Hepatocyte (in vitro differentiated cells): ENCODE measurements at regions not wholly inside any gene's neighbourhood (a gene's known extent, or its start where the extent isn't known, plus 50 kb on each side); places are given as distances from the start of the nearest gene placed in this dataset.

ENCODE experiments used
- DNase-seq: peaks from one replicate; pipeline ENCODE4 v3.0.0-alpha.2; 2016; ENCODE audit warnings: low spot score
- H2AFZ ChIP-seq: fragments of 200-600 bp; sonication (generic); 2 replicates; pipeline ENCODE4 v1.6.0; 2016; ENCODE audit warnings: antibody characterized with exemption, mild to moderate bottlenecking
- H3K27ac ChIP-seq: fragments of 200-600 bp; sonication (generic); 2 replicates; pipeline ENCODE4 v1.5.1; 2016; ENCODE audit warnings: mild to moderate bottlenecking
- H3K27me3 ChIP-seq: fragments of 200-600 bp; sonication (generic); 2 replicates; pipeline ENCODE4 v1.6.1; 2016
- H3K36me3 ChIP-seq: fragments of 200-600 bp; sonication (generic); replicated peaks from 2 replicates; pipeline ENCODE4 v1.5.1; 2016; ENCODE audit warnings: low read depth; ENCODE audit not compliant: insufficient read depth
- H3K4me1 ChIP-seq: fragments of 200-600 bp; sonication (generic); 2 replicates; pipeline ENCODE4 v1.5.1; 2016; ENCODE audit warnings: mild to moderate bottlenecking, moderate library complexity; ENCODE audit not compliant: insufficient read depth
- H3K4me2 ChIP-seq: fragments of 200-600 bp; sonication (generic); 2 replicates; pipeline ENCODE4 v1.6.0; 2016
- H3K4me3 ChIP-seq: fragments of 200-600 bp; sonication (generic); 2 replicates; pipeline ENCODE4 v1.5.1; 2016; ENCODE audit warnings: mild to moderate bottlenecking
- H3K79me2 ChIP-seq: fragments of 200-600 bp; sonication (generic); 2 replicates; pipeline ENCODE4 v1.6.0; 2017; ENCODE audit warnings: mild to moderate bottlenecking
- H3K9me2 ChIP-seq: fragments of 200-600 bp; sonication (generic); replicated peaks from 2 replicates; pipeline ENCODE4 v1.6.0; 2017; ENCODE audit warnings: mild to moderate bottlenecking; ENCODE audit not compliant: insufficient read depth
- H3K9me3 ChIP-seq: fragments of 200-600 bp; sonication (generic); 2 replicates; pipeline ENCODE4 v1.5.1; 2016; ENCODE audit warnings: low read depth, mild to moderate bottlenecking
- H4K20me1 ChIP-seq: fragments of 200-600 bp; sonication (generic); 2 replicates; pipeline ENCODE4 v1.6.0; 2016; ENCODE audit warnings: mild to moderate bottlenecking; ENCODE audit not compliant: insufficient read depth, poor library complexity, severe bottlenecking
- CTCF ChIP-seq: fragments of 200-600 bp; sonication (generic); IDR thresholded peaks from 2 replicates; pipeline ENCODE4 v1.5.1; 2016; ENCODE audit warnings: antibody characterized with exemption, mild to moderate bottlenecking; ENCODE audit not compliant: poor library complexity
- EZH2 ChIP-seq: fragments of 200-600 bp; sonication (generic); IDR thresholded peaks from 2 replicates; pipeline ENCODE4 v1.6.1; 2016; ENCODE audit warnings: antibody characterized with exemption, mild to moderate bottlenecking, borderline replicate concordance
- EZH2phosphoT487 ChIP-seq: fragments of 200-600 bp; sonication (generic); IDR thresholded peaks from one replicate; pipeline ENCODE4 v1.6.1; 2018; ENCODE audit warnings: antibody characterized with exemption, mild to moderate bottlenecking, low read depth, moderate library complexity; ENCODE audit not compliant: unreplicated experiment, severe bottlenecking
- WGBS: methylation state at CpG from one replicate; pipeline ENCODE4 v1.1.6; 2016; ENCODE audit warnings: low lambda C conversion rate; ENCODE audit errors: missing lambda C conversion rate; 5-methylcytosine and 5-hydroxymethylcytosine counted together

- Histone ChIP-seq H3K27ac (no peak overlapping the region), H2AFZ (no peak overlapping the region), H3K79me2 (no peaks in the 10 kb centered on the region), H3K4me1 (no peaks in the 10 kb centered on the region), H3K4me3 (no peak overlapping the region), H3K4me2 (no peak overlapping the region), H4K20me1 (no peaks in the 10 kb centered on the region), H3K36me3 (no peaks in the 10 kb centered on the region), H3K27me3 (no peaks in the 10 kb centered on the region), H3K9me3 (no peaks in the 10 kb centered on the region), H3K9me2 (no peaks in the 10 kb centered on the region)
- TF ChIP-seq EZH2 = no peak
- no peak for TF ChIP-seq CTCF
- TF ChIP-seq EZH2phosphoT487 = no peak
- DNase-seq = no peak
Observed at GRCh38 chr12:83665634-83666218, 979.0 kb downstream of the TMTC2 start.

DNA sequence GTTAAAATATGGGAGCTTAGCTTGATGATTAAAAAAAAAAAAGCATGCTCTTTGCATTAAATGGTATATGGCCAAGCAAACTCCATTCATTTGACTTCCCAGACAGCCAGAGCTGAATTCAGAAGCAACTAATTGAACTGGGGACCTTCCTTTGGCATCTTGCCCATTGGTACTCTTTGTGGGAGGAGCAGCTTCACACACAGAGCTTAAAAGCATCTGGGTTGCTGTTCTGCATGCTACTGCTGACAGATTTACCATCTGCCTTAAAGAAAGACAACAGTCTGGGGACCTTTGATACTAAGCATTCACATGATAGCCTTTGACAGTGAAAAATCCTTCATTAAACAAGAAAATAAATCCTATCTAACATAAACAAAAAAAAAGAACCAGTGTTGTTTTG is 977.9 kb downstream of the TMTC2 start:
- no peaks in the 10 kb centered on the region for H3K4me1 ChIP-seq
- no peaks in the 10 kb centered on the region for H3K79me2 ChIP-seq
- no peak overlapping the region for H3K4me2 ChIP-seq
- no peak overlapping the region for H3K27ac ChIP-seq
- no peaks in the 10 kb centered on the region for H3K27me3 ChIP-seq
- no peaks in the 10 kb centered on the region for H3K9me2 ChIP-seq
- peak; percentile 10 for DNase-seq
- H3K9me3 ChIP-seq = no peaks in the 10 kb centered on the region
- no peak overlapping the region for H2AFZ ChIP-seq
- H3K36me3 ChIP-seq = no peaks in the 10 kb centered on the region
- no peak for TF ChIP-seq EZH2phosphoT487
- no peak for TF ChIP-seq CTCF
- no peak for TF ChIP-seq EZH2
- H3K4me3 ChIP-seq = no peak overlapping the region
- no peaks in the 10 kb centered on the region for H4K20me1 ChIP-seq

- no peak overlapping the region for H2AFZ ChIP-seq
Observed at GRCh38 chr12:83660727-83661358, 974.1 kb downstream of the TMTC2 start.

More at GRCh38 chr12:83660727-83661358, 974.1 kb downstream of the TMTC2 start:
- Histone ChIP-seq H3K27me3 (no peaks in the 10 kb centered on the region), H3K4me2 (no peak overlapping the region), H3K79me2 (no peaks in the 10 kb centered on the region), H3K4me3 (no peak overlapping the region), H3K36me3 (no peaks in the 10 kb centered on the region), H4K20me1 (no peaks in the 10 kb centered on the region), H3K27ac (no peak overlapping the region), H3K4me1 (no peaks in the 10 kb centered on the region), H3K9me2 (no peaks in the 10 kb centered on the region), H3K9me3 (no peaks in the 10 kb centered on the region)
- TF ChIP-seq CTCF (no peak), EZH2 (no peak), EZH2phosphoT487 (no peak)
- DNase-seq = no peak
- WGBS = 89% methylated on average over 3 of the region's 3 CpGs
